ENCODE measurements at regions not wholly inside any gene's neighbourhood (a gene's known extent, or its start where the extent isn't known, plus 50 kb on each side); places are given as distances from the start of the nearest gene placed in this dataset.

GRCh38 chr6:117145940-117146339 lies 119.4 kb upstream of the VGLL2 start:
- peaks cover 11% of the 10 kb centered on the region for H3K9me3 Mint-ChIP-seq
- no peaks in the 10 kb centered on the region for H3K27me3 Mint-ChIP-seq (ENCODE audit: low read depth)
- no peaks in the 10 kb centered on the region for H3K4me1 Mint-ChIP-seq (ENCODE audit: low read depth)
- no peak overlapping the region for H3K27ac Mint-ChIP-seq
- no peak for DNase-seq (ENCODE audit: low spot score)
- intact Hi-C loops (cut with micrococcal nuclease), result no loop called here
- H3K36me3 Mint-ChIP-seq (ENCODE audit: low read depth), result no peaks in the 10 kb centered on the region
- H3K4me3 Mint-ChIP-seq (ENCODE audit: low read depth), result no peak overlapping the region

- H3K36me3 Mint-ChIP-seq (ENCODE audit: low read depth), result no peaks in the 10 kb centered on the region
- peaks cover 16% of the 10 kb centered on the region for H3K9me3 Mint-ChIP-seq
- no peaks in the 10 kb centered on the region for H3K4me1 Mint-ChIP-seq (ENCODE audit: low read depth)
- DNase-seq (ENCODE audit: low spot score), result no peak
- intact Hi-C loops (cut with micrococcal nuclease), result no loop called here
- no peaks in the 10 kb centered on the region for H3K27me3 Mint-ChIP-seq (ENCODE audit: low read depth)
- H3K27ac Mint-ChIP-seq, result no peak overlapping the region
- H3K4me3 Mint-ChIP-seq (ENCODE audit: low read depth), result no peak overlapping the region
Observed at GRCh38 chr6:117149324-117149723, 116.0 kb upstream of the VGLL2 start.

- Mint-ChIP-seq H3K27ac (no peak overlapping the region), H3K4me1 (ENCODE audit: low read depth) (no peaks in the 10 kb centered on the region), H3K36me3 (ENCODE audit: low read depth) (no peaks in the 10 kb centered on the region), H3K9me3 (no peaks in the 10 kb centered on the region), H3K4me3 (ENCODE audit: low read depth) (no peak overlapping the region), H3K27me3 (ENCODE audit: low read depth) (no peaks in the 10 kb centered on the region)
- intact Hi-C loops (cut with micrococcal nuclease), result no loop called here
- DNase-seq (ENCODE audit: low spot score), result no peak
Observed at GRCh38 chr6:117156741-117157140, 108.6 kb upstream of the VGLL2 start.

GRCh38 chr6:117157448-117157847 lies 107.9 kb upstream of the VGLL2 start:
- Mint-ChIP-seq H3K36me3 (ENCODE audit: low read depth) (no peaks in the 10 kb centered on the region), H3K27ac (no peak overlapping the region), H3K4me3 (ENCODE audit: low read depth) (no peak overlapping the region), H3K9me3 (no peaks in the 10 kb centered on the region), H3K27me3 (ENCODE audit: low read depth) (no peaks in the 10 kb centered on the region), H3K4me1 (ENCODE audit: low read depth) (no peaks in the 10 kb centered on the region)
- no peak for DNase-seq (ENCODE audit: low spot score)
- intact Hi-C loops (cut with micrococcal nuclease), result no loop called here

GRCh38 chr6:117165911-117166499 lies 99.4 kb upstream of the VGLL2 start:
- no peaks in the 10 kb centered on the region for H3K4me1 Mint-ChIP-seq (ENCODE audit: low read depth)
- no peak overlapping the region for H3K4me3 Mint-ChIP-seq (ENCODE audit: low read depth)
- H3K27me3 Mint-ChIP-seq (ENCODE audit: low read depth), result no peaks in the 10 kb centered on the region
- H3K36me3 Mint-ChIP-seq (ENCODE audit: low read depth), result no peaks in the 10 kb centered on the region
- H3K27ac Mint-ChIP-seq, result no peak overlapping the region
- H3K9me3 Mint-ChIP-seq, result no peaks in the 10 kb centered on the region
- intact Hi-C loops (cut with micrococcal nuclease), result no loop called here
- DNase-seq (ENCODE audit: low spot score), result no peak

- Mint-ChIP-seq H3K27ac (no peak overlapping the region), H3K9me3 (no peaks in the 10 kb centered on the region), H3K27me3 (ENCODE audit: low read depth) (no peaks in the 10 kb centered on the region), H3K36me3 (ENCODE audit: low read depth) (no peaks in the 10 kb centered on the region), H3K4me1 (ENCODE audit: low read depth) (no peaks in the 10 kb centered on the region), H3K4me3 (ENCODE audit: low read depth) (no peak overlapping the region)
- DNase-seq (ENCODE audit: low spot score), result no peak
- intact Hi-C loops (cut with micrococcal nuclease), result no loop called here
Observed at GRCh38 chr6:117167520-117168271, 97.7 kb upstream of the VGLL2 start.

GRCh38 chr6:117168296-117169063 lies 96.9 kb upstream of the VGLL2 start:
- Mint-ChIP-seq H3K27me3 (ENCODE audit: low read depth) (no peaks in the 10 kb centered on the region), H3K27ac (no peak overlapping the region), H3K4me1 (ENCODE audit: low read depth) (no peaks in the 10 kb centered on the region), H3K4me3 (ENCODE audit: low read depth) (no peak overlapping the region), H3K9me3 (no peaks in the 10 kb centered on the region), H3K36me3 (ENCODE audit: low read depth) (no peaks in the 10 kb centered on the region)
- intact Hi-C loops (cut with micrococcal nuclease), result no loop called here
- no peak for DNase-seq (ENCODE audit: low spot score)

GRCh38 chr6:117169064-117169665 lies 96.2 kb upstream of the VGLL2 start:
- Mint-ChIP-seq H3K27ac (no peak overlapping the region), H3K4me1 (ENCODE audit: low read depth) (no peaks in the 10 kb centered on the region), H3K36me3 (ENCODE audit: low read depth) (no peaks in the 10 kb centered on the region), H3K9me3 (no peaks in the 10 kb centered on the region), H3K4me3 (ENCODE audit: low read depth) (no peak overlapping the region), H3K27me3 (ENCODE audit: low read depth) (no peaks in the 10 kb centered on the region)
- intact Hi-C loops (cut with micrococcal nuclease), result no loop called here
- no peak for DNase-seq (ENCODE audit: low spot score)

- intact Hi-C loops (cut with micrococcal nuclease), result no loop called here
- Mint-ChIP-seq H3K4me3 (ENCODE audit: low read depth) (no peak overlapping the region), H3K4me1 (ENCODE audit: low read depth) (no peaks in the 10 kb centered on the region), H3K27me3 (ENCODE audit: low read depth) (no peaks in the 10 kb centered on the region), H3K27ac (no peak overlapping the region), H3K9me3 (no peaks in the 10 kb centered on the region), H3K36me3 (ENCODE audit: low read depth) (no peaks in the 10 kb centered on the region)
- no peak for DNase-seq (ENCODE audit: low spot score)
Observed at GRCh38 chr6:117169781-117170281, 95.5 kb upstream of the VGLL2 start.

- H3K9me3 Mint-ChIP-seq, result peaks cover 3% of the 10 kb centered on the region
- intact Hi-C loops (cut with micrococcal nuclease), result no loop called here
- no peak for DNase-seq (ENCODE audit: low spot score)
- no peaks in the 10 kb centered on the region for H3K4me1 Mint-ChIP-seq (ENCODE audit: low read depth)
- no peaks in the 10 kb centered on the region for H3K27me3 Mint-ChIP-seq (ENCODE audit: low read depth)
- no peaks in the 10 kb centered on the region for H3K36me3 Mint-ChIP-seq (ENCODE audit: low read depth)
- H3K27ac Mint-ChIP-seq, result no peak overlapping the region
- no peak overlapping the region for H3K4me3 Mint-ChIP-seq (ENCODE audit: low read depth)
Observed at GRCh38 chr6:117174835-117175360, 90.5 kb upstream of the VGLL2 start.

GRCh38 chr6:117188627-117189201 lies 76.6 kb upstream of the VGLL2 start:
- intact Hi-C loops (cut with micrococcal nuclease), result loop anchor here (5.0 kb wide), 1 partner anchor 216 kb away; no protein-coding TSS in a partner anchor
- H3K27me3 Mint-ChIP-seq (ENCODE audit: low read depth), result no peaks in the 10 kb centered on the region
- no peak for DNase-seq (ENCODE audit: low spot score)

GRCh38 chr6:117191009-117191408 lies 74.3 kb upstream of the VGLL2 start:
- Mint-ChIP-seq H3K36me3 (ENCODE audit: low read depth) (no peaks in the 10 kb centered on the region), H3K4me3 (ENCODE audit: low read depth) (no peak overlapping the region), H3K27me3 (ENCODE audit: low read depth) (no peaks in the 10 kb centered on the region), H3K4me1 (ENCODE audit: low read depth) (no peaks in the 10 kb centered on the region), H3K9me3 (no peaks in the 10 kb centered on the region), H3K27ac (no peak overlapping the region)
- DNase-seq (ENCODE audit: low spot score), result no peak
- intact Hi-C loops (cut with micrococcal nuclease), result no loop called here

More at GRCh38 chr6:117188627-117189201, 76.6 kb upstream of the VGLL2 start:
- Mint-ChIP-seq H3K4me1 (ENCODE audit: low read depth) (no peaks in the 10 kb centered on the region), H3K9me3 (no peaks in the 10 kb centered on the region), H3K36me3 (ENCODE audit: low read depth) (no peaks in the 10 kb centered on the region), H3K4me3 (ENCODE audit: low read depth) (no peak overlapping the region), H3K27ac (no peak overlapping the region)
